ENCODE measurements at regions not wholly inside any gene's neighbourhood (a gene's known extent, or its start where the extent isn't known, plus 50 kb on each side); places are given as distances from the start of the nearest gene placed in this dataset.

GRCh38 chr12:127688906-127689428 lies 578.0 kb upstream of the TMEM132C start:
- DNase-seq = no peak

GRCh38 chr12:127690161-127690560 lies 576.8 kb upstream of the TMEM132C start:
- DNase-seq = no peak

GRCh38 chr12:127696963-127697362 lies 570.0 kb upstream of the TMEM132C start:
- DNase-seq = no peak

GRCh38 chr12:127703026-127703425 lies 563.9 kb upstream of the TMEM132C start:
- no peak for DNase-seq

GRCh38 chr12:127711108-127711507 lies 555.9 kb upstream of the TMEM132C start:
- no peak for DNase-seq

- no peak for DNase-seq
Measured at GRCh38 chr12:127712561-127712960, 554.4 kb upstream of the TMEM132C start.

GRCh38 chr12:127716166-127716565 lies 550.8 kb upstream of the TMEM132C start:
- DNase-seq = no peak

- DNase-seq = no peak
Measured at GRCh38 chr12:127717278-127717677, 549.7 kb upstream of the TMEM132C start.

- DNase-seq = no peak
Measured at GRCh38 chr12:127720334-127720733, 546.6 kb upstream of the TMEM132C start.

- no peak for DNase-seq
Measured at GRCh38 chr12:127722611-127723010, 544.4 kb upstream of the TMEM132C start.

GRCh38 chr12:127723251-127723650 lies 543.7 kb upstream of the TMEM132C start:
- DNase-seq = no peak

- DNase-seq = no peak
Measured at GRCh38 chr12:127726671-127727315, 540.2 kb upstream of the TMEM132C start.

- no peak for DNase-seq
Measured at GRCh38 chr12:127728285-127728684, 538.7 kb upstream of the TMEM132C start.

GRCh38 chr12:127728729-127729128 lies 538.2 kb upstream of the TMEM132C start:
- DNase-seq = no peak

- DNase-seq = no peak
Measured at GRCh38 chr12:127729381-127729780, 537.6 kb upstream of the TMEM132C start.

GRCh38 chr12:127731657-127732056 lies 535.3 kb upstream of the TMEM132C start:
- DNase-seq = no peak

GRCh38 chr12:127742231-127742630 lies 524.7 kb upstream of the TMEM132C start:
- DNase-seq = no peak

- DNase-seq = no peak
Measured at GRCh38 chr12:127745469-127746212, 521.3 kb upstream of the TMEM132C start.

- DNase-seq = no peak
Measured at GRCh38 chr12:127749416-127749815, 517.6 kb upstream of the TMEM132C start.

- DNase-seq = no peak
Measured at GRCh38 chr12:127750076-127750840, 516.7 kb upstream of the TMEM132C start.

GRCh38 chr12:127752802-127753201 lies 514.2 kb upstream of the TMEM132C start:
- no peak for DNase-seq

- DNase-seq = no peak
Measured at GRCh38 chr12:127760357-127760756, 506.6 kb upstream of the TMEM132C start.

GRCh38 chr12:127760996-127761395 lies 506.0 kb upstream of the TMEM132C start:
- DNase-seq = no peak

GRCh38 chr12:127761880-127762279 lies 505.1 kb upstream of the TMEM132C start:
- DNase-seq = no peak
